ENCODE measurements at regions not wholly inside any gene's neighbourhood (a gene's known extent, or its start where the extent isn't known, plus 50 kb on each side); places are given as distances from the start of the nearest gene placed in this dataset.
"Not testable (repeated sequence)": the region's sequence is repeated elsewhere in the genome, so short reads cannot be mapped to it uniquely, and the experiment has no call there.

GRCh38 chr5:18745988-18746615 lies 1111.8 kb downstream of the TAF11L14 start:
- DNase-seq: no peak

DNA sequence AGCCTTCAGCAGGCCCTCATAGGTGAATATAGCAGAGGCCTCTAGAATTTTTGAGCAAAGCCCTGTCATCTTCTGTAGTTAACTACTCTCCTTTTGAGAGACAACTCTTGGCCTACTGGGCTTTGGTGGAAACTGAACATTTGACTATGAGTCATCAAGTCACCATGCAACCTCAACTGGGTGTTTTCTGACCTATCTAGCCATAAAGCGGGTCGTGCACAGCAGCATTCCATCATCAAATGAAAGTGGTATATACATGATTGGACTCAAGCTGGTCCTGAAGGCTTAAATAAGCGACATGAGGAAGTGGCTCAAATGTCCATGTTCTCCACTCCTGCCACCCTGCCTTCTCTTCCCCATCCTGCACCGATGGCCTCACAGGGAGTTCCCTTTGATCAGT lies 1115.5 kb downstream of the TAF11L14 start:
- no peak for DNase-seq

GRCh38 chr5:18752317-18752716 lies 1118.1 kb downstream of the TAF11L14 start:
- DNase-seq: no peak

DNA sequence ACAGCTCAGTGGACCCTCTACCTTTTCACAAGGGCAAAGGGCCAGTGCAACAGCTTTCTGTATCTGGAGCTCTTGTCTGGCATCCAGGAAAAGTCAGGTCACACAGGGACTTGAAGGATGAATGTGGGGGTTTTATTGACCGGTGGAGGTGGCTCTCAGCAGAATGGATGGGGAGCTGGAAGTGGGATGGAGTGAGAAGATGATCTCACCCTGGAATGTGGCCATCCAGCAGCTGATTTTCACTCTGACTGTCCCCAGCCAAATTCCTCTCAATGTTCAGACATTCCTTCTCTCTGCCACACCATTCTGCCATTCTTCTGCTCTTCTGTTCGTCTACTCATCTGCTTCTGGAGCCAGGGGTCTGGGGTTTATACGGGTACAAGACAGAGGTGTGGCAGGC lies 1119.9 kb downstream of the TAF11L14 start:
- no peak for DNase-seq

- no peak for DNase-seq
These were observed 1127.5 kb downstream of the TAF11L14 start for GRCh38 chr5:18761801-18762200.

DNA sequence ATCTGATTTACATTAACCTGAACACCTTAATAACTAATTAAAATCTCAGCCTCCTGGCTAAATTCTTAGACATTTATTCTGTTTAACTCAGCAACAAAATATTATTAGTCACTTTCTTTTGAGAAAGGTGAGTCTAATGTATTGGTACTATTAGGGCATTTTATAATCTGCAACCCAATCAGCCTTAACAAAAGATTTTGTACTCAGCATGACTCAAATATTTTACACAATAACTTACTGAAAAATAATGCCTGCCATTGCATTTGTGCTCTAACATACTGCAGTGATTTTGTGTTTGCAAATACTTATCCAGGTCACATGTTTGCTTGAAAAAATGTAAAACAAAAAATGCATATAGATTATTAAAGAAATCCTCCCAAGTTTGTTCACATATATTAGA lies 1129.9 kb downstream of the TAF11L14 start:
- no peak for DNase-seq

GRCh38 chr5:18765304-18765703 lies 1131.0 kb downstream of the TAF11L14 start:
- DNase-seq: no peak

GRCh38 chr5:18771097-18771610 lies 1136.9 kb downstream of the TAF11L14 start:
- DNase-seq: no peak

DNA sequence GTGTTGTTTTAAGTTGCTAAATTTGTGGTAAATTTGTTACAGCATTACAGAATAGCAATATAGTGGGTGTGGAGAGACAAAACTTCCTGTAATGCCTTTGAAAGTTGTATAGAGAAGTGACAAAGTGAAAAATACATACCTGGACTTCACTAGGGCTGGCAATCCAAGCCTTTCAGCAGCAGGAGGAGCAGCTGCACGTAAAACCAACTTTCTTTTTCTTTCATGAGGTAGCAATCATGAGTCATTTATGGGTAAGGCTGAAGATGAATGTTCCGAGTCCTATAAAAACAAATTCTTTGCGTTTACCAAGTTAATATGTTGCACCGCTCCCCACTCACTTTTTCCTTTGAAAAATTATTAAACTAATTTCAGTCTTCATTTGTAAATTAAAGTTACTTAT lies 1138.2 kb downstream of the TAF11L14 start:
- DNase-seq: no peak

GRCh38 chr5:18778225-18778624 lies 1144.0 kb downstream of the TAF11L14 start:
- no peak for DNase-seq

- no peak for DNase-seq
These were observed 1155.1 kb downstream of the TAF11L14 start for GRCh38 chr5:18789218-18789998.

DNA sequence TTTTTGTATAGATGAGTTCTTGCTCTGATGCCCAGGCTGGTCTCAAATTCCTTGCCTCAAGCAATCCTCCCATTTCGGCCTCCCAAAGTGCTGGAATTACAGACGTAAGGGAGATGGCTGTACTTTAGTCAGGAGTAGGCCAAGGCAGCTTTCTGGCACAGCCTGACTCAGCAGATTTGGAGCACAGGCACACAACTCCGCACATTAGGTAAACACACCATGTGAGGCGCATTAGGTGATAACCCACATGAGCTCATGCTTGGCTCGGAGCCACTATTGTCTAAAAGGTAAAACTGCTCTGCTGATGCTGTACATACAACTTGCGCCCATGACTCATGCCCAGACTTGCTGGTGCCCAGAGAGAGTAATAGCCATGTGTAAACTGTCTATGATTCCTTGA lies 1157.9 kb downstream of the TAF11L14 start:
- no peak for DNase-seq

DNA sequence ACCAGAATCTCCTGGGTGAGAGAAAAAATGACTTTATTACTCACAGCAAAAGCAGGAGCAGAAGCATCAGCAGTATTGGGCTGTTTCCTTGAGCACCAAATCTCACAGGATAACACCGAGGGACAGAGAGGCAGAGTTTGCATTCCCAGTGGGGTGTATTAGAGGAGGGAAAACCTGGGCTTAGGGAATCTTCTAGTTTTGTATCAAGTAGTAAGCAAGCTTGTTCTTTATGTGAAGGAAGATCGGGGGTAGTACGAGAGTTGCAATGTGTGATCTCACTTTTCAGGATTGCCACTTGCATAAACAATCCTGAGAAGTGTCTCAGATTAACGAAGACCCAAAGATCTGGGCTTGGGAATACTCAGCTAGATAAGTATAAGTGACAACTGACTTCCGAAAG lies 1163.0 kb downstream of the TAF11L14 start:
- no peak for DNase-seq

GRCh38 chr5:18798058-18798457 lies 1163.8 kb downstream of the TAF11L14 start:
- DNase-seq: no peak

DNA sequence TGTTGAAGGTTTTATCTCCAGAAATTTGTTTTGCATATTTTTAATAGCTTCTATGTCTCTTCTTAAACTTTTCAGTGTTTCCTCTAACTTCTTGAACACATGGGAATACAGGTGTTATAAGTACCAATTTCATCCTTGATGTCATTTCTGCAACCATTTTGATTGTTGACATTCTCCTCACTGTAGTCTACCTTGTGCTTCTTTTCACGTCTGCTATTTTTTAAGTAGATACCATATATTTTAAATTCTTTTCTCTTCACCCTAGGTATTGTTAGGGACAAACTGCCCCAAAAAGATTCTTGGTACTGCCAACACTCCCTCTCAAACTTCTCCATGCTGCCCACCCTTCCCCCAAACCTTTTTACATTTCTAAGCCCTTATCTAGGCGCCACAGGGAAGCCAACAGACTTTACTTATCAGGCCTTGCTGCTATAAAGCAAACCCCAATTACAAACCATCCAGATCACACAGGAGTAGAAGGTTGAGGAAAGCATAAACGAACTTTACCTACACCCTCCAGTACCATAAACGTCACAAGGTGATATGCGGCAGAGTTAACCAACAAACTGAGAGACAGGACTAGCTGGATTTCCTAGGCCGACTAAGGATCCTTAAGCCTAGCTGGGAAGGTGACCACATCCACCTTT lies 1165.3 kb downstream of the TAF11L14 start:
- DNase-seq: no peak

GRCh38 chr5:18800293-18801025 lies 1166.2 kb downstream of the TAF11L14 start:
- DNase-seq: no peak

DNA sequence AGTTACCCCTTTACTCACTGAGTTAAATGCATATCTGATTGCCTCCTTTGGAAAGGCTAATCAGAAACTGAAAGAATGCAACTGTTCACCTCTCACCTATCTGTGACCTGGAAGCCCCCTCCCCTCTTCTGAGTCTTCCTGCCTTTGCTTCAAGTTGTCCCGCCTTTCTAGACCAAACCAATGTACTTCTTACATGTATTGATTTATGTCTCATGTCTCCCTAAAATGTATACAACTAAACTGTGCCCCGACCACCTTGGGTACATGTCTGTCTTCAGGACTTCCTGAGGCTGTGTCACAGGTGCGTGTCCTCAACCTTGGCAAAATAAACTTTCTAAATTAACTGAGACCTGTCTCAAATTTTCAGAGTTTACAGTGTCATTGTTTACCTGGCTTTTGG lies 1167.2 kb downstream of the TAF11L14 start:
- not testable (repeated sequence) for DNase-seq

DNA sequence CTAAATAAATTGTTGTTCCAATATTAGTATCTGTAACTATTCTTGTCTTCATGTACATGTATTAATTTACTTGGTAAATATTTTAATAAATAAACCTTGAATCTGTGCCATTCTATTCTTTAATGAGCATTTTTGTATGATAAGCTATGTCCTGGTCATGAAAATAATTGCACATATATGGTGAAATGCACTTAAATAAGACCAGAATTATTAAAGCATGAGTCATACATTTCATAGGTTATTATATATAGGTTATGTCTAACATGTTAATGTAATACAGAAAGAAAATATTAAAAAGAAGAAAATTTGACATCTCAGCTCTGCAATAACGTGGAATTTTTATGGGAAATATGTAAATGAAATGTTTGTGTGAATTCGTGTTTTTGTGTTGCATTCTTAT lies 1168.1 kb downstream of the TAF11L14 start:
- DNase-seq: no peak

GRCh38 chr5:18805376-18805775 lies 1171.1 kb downstream of the TAF11L14 start:
- no peak for DNase-seq

- no peak for DNase-seq
These were observed 1173.2 kb downstream of the TAF11L14 start for GRCh38 chr5:18807256-18808149.

- peak; percentile 100 for DNase-seq
These were observed 1176.3 kb downstream of the CDH18 start for GRCh38 chr5:18811661-18812060.

DNA sequence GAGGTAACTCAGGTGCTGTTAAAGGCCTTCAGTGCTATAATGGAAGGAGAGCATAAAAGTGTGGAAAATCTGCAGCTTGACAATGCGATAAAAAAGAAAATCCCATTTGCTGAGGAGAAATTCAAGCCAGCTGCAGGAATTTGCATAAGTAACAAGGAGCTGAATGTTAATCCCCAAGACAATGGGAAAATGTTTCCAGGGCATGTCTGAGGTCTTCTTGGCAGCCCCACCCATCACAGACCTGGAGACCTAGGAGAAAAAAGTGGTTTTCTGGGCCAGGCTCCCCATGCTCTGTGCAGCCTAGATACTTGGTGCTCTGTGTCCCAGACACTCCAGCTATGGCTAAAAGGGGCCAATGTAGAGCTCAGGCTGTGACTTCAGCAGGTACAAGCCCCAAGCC lies 1159.6 kb downstream of the CDH18 start:
- no peak for DNase-seq
